Fibroblast of lung (primary cell): ENCODE measurements at regions not wholly inside any gene's neighbourhood (a gene's known extent, or its start where the extent isn't known, plus 50 kb on each side); places are given as distances from the start of the nearest gene placed in this dataset.

Experiments used
- CTCF ChIP-seq, 2 donors: IDR thresholded peaks in 1 of 2; conservative IDR thresholded peaks in 1 of 2; 1 replicate in 1 of 2; 2 replicates in 1 of 2; pipeline ENCODE4 v1.5.1; 2011 to 2012; ENCODE audit warnings: low read length in 2 of 2, control low read depth in 1 of 2, inconsistent platforms in 1 of 2, low read depth in 1 of 2, mild to moderate bottlenecking in 1 of 2
- EZH2 ChIP-seq: IDR thresholded peaks from 2 replicates; pipeline ENCODE4 v1.5.1; 2012; ENCODE audit warnings: low read length, control low read depth, mild to moderate bottlenecking; ENCODE audit errors: missing control alignments

- no peak for TF ChIP-seq CTCF (conservative IDR thresholded peaks at IDR 0.05 in 1 of 2, IDR thresholded peaks at IDR 0.05 in 1 of 2; ENCODE audit: low read depth in 1 of 2, low read length in 2 of 2)
- TF ChIP-seq EZH2 = no peak
Observed at GRCh38 chr6:19605624-19606023, 231.5 kb upstream of the ID4 start.
